ENCODE measurements at regions not wholly inside any gene's neighbourhood (a gene's known extent, or its start where the extent isn't known, plus 50 kb on each side); places are given as distances from the start of the nearest gene placed in this dataset.

GRCh38 chr2:234673961-234674759 is 177.3 kb upstream of the ARL4C start:
- Histone ChIP-seq H3K4me1 (ENCODE audit: control insufficient read depth, insufficient read depth, low read length) (no peaks in the 10 kb centered on the region), H4K20me1 (ENCODE audit: control insufficient read depth, insufficient read depth) (no peaks in the 10 kb centered on the region), H3K27ac (ENCODE audit: control insufficient read depth, insufficient read depth) (no peak overlapping the region), H2AFZ (ENCODE audit: control insufficient read depth, low read depth, low read length) (no peak overlapping the region), H3K27me3 (replicated peaks in 1 of 2; ENCODE audit: control insufficient read depth in 2 of 2, insufficient read depth in 2 of 2, low read length in 1 of 2) (no peaks in the 10 kb centered on the region; a peak in 1 of 4 replicates), H3K4me2 (ENCODE audit: control insufficient read depth, insufficient read depth) (no peak overlapping the region), H3K79me2 (ENCODE audit: control insufficient read depth, insufficient read depth, low read length) (no peaks in the 10 kb centered on the region), H3K9me3 (replicated peaks; ENCODE audit: control insufficient read depth, insufficient read depth, low read length) (no peaks in the 10 kb centered on the region), H3K36me3 (ENCODE audit: control insufficient read depth in 2 of 2, insufficient read depth in 2 of 2, low read length in 1 of 2) (no peaks in the 10 kb centered on the region), H3K9ac (ENCODE audit: control insufficient read depth, insufficient read depth, low read length) (no peak overlapping the region), H3K4me3 (no peak overlapping the region)
- intact Hi-C loops (cut with micrococcal nuclease; ENCODE audit: unreplicated experiment) (no loop called here), in situ Hi-C loops (cut with MboI) (no loop called here)
- TF ChIP-seq, protein P1, sequence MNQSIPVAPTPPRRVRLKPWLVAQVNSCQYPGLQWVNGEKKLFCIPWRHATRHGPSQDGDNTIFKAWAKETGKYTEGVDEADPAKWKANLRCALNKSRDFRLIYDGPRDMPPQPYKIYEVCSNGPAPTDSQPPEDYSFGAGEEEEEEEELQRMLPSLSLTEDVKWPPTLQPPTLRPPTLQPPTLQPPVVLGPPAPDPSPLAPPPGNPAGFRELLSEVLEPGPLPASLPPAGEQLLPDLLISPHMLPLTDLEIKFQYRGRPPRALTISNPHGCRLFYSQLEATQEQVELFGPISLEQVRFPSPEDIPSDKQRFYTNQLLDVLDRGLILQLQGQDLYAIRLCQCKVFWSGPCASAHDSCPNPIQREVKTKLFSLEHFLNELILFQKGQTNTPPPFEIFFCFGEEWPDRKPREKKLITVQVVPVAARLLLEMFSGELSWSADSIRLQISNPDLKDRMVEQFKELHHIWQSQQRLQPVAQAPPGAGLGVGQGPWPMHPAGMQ (IDR thresholded peaks at IDR 0.05; ENCODE audit: borderline replicate concordance), result no peak
- TF ChIP-seq CBX5 (IDR thresholded peaks at IDR 0.05; ENCODE audit: low read depth) (no peak), SREBF2 (IDR thresholded peaks at IDR 0.05; ENCODE audit: low read length) (no peak), SMAD1 (IDR thresholded peaks at IDR 0.05; ENCODE audit: low read depth, partially characterized antibody) (no peak)
- TF ChIP-seq, protein P2, sequence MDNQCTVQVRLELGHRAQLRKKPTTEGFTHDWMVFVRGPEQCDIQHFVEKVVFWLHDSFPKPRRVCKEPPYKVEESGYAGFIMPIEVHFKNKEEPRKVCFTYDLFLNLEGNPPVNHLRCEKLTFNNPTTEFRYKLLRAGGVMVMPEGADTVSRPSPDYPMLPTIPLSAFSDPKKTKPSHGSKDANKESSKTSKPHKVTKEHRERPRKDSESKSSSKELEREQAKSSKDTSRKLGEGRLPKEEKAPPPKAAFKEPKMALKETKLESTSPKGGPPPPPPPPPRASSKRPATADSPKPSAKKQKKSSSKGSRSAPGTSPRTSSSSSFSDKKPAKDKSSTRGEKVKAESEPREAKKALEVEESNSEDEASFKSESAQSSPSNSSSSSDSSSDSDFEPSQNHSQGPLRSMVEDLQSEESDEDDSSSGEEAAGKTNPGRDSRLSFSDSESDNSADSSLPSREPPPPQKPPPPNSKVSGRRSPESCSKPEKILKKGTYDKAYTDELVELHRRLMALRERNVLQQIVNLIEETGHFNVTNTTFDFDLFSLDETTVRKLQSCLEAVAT (IDR thresholded peaks at IDR 0.05), result no peak
- ChIA-PET RAD21 (ENCODE audit: unreplicated experiment) (no interaction called here), SMC1A (ENCODE audit: uncharacterized antibody, unreplicated experiment) (no interaction called here), CTCF (no interaction called here), POLR2A (interaction anchor here (0.6 kb wide), 1 partner anchor 466 kb away, joined by 3 read pairs; no protein-coding TSS in a partner anchor)
- ATAC-seq (no peak), DNase-seq (ENCODE audit: low read depth, low spot score) (no peak), FAIRE-seq (no peak)
- BruUV-seq (replicated peaks), result no TSS peak
- WGBS (ENCODE audit: insufficient coverage, insufficient replicate concordance, low lambda C conversion rate, missing lambda C conversion rate), result 0% methylated on average over 1 of the region's 1 CpG
